ENCODE measurements at regions not wholly inside any gene's neighbourhood (a gene's known extent, or its start where the extent isn't known, plus 50 kb on each side); places are given as distances from the start of the nearest gene placed in this dataset.
"Not testable (repeated sequence)": the region's sequence is repeated elsewhere in the genome, so short reads cannot be mapped to it uniquely, and the experiment has no call there.

GRCh38 chr20:29878281-29878741 is 1379.2 kb upstream of the DEFB115 start:
- H3K4me3 ChIP-seq (ENCODE audit: low read depth, low read length), result peak overlapping the region; percentile 39
- no peak for TF ChIP-seq CTCF (conservative IDR thresholded peaks at IDR 0.05; ENCODE audit: low read depth, low read length)
- DNase-seq (ENCODE audit: low read depth), result no peak

GRCh38 chr20:29878777-29879442 is 1378.6 kb upstream of the DEFB115 start:
- peak overlapping the region; percentile 39 for H3K4me3 ChIP-seq (ENCODE audit: low read depth, low read length)
- no peak for TF ChIP-seq CTCF (conservative IDR thresholded peaks at IDR 0.05; ENCODE audit: low read depth, low read length)
- no peak for DNase-seq (ENCODE audit: low read depth)

GRCh38 chr20:29881107-29881506 is 1376.4 kb upstream of the DEFB115 start:
- DNase-seq (ENCODE audit: low read depth); H3K4me3 ChIP-seq (ENCODE audit: low read depth, low read length): not testable (repeated sequence)

- not testable (repeated sequence) for H3K4me3 ChIP-seq (ENCODE audit: low read depth, low read length); DNase-seq (ENCODE audit: low read depth)
These were observed 1373.8 kb upstream of the DEFB115 start for GRCh38 chr20:29883514-29884219.

GRCh38 chr20:29884322-29884721 is 1373.1 kb upstream of the DEFB115 start:
- DNase-seq (ENCODE audit: low read depth); H3K4me3 ChIP-seq (ENCODE audit: low read depth, low read length): not testable (repeated sequence)

- DNase-seq (ENCODE audit: low read depth); H3K4me3 ChIP-seq (ENCODE audit: low read depth, low read length): not testable (repeated sequence)
These were observed 1371.9 kb upstream of the DEFB115 start for GRCh38 chr20:29885282-29886185.

- not testable (repeated sequence) for DNase-seq (ENCODE audit: low read depth); H3K4me3 ChIP-seq (ENCODE audit: low read depth, low read length)
These were observed 1365.9 kb upstream of the DEFB115 start for GRCh38 chr20:29891555-29891954.

Measured in epithelial cell of proximal tubule (primary cell).